H1 (cell line): ENCODE measurements at regions not wholly inside any gene's neighbourhood (a gene's known extent, or its start where the extent isn't known, plus 50 kb on each side); places are given as distances from the start of the nearest gene placed in this dataset.
A peak's percentile ranks its signal among the peaks of the same experiment; 100 is the strongest.

Source experiments
- CTCF ChIA-PET: fragments of 300-600 bp; sonication (Branson Sonifier 250); formaldehyde crosslinking; loops from one replicate; lab custom pipeline; 2021; ENCODE audit not compliant: partially characterized antibody; lab: Charles Lee
- POLR2A ChIA-PET: fragments of 300-600 bp; sonication (Branson Sonifier 250); formaldehyde crosslinking; loops from one replicate; lab custom pipeline; 2021; ENCODE audit warnings: inconsistent platforms; ENCODE audit not compliant: partially characterized antibody; lab: Charles Lee
- DNase-seq, 2 experiments: peaks; one replicate each; pipeline versions ENCODE4 v3.0.0 to v3.0.0-alpha.2; 2010 to 2022; ENCODE audit warnings: low spot score in 2 of 2, low read depth in 1 of 2, mixed read lengths in 1 of 2
- FAIRE-seq: peaks from 2 replicates; lab custom pipeline; 2011; peaks lifted over from hg19 to GRCh38; lab: Jason Lieb, UNC
- H2AFZ ChIP-seq: 2 replicates; pipeline ENCODE4 v1.8.1; 2012; ENCODE audit warnings: low read length, inconsistent platforms
- H2AK5ac ChIP-seq: 2 replicates; pipeline ENCODE4 v1.6.1; 2013; ENCODE audit warnings: low read depth, low read length
- H2BK120ac ChIP-seq: replicated peaks from 2 replicates; pipeline ENCODE3; 2013; ENCODE audit warnings: low read depth, low read length, inconsistent platforms
- H2BK12ac ChIP-seq: 2 replicates; pipeline ENCODE4 v1.6.1; 2013; ENCODE audit warnings: low read depth, low read length
- H2BK15ac ChIP-seq: 2 replicates; pipeline ENCODE4 v1.6.1; 2013; ENCODE audit warnings: low read length
- H2BK20ac ChIP-seq: 2 replicates; pipeline ENCODE4 v1.6.1; 2013; ENCODE audit warnings: low read length
- H2BK5ac ChIP-seq: 2 replicates; pipeline ENCODE4 v1.6.1; 2013; ENCODE audit warnings: low read depth, low read length
- H3K14ac ChIP-seq: 2 replicates; pipeline ENCODE4 v1.6.1; 2013; ENCODE audit warnings: inconsistent platforms; ENCODE audit not compliant: insufficient read length
- H3K18ac ChIP-seq: 2 replicates; pipeline ENCODE4 v1.6.1; 2013; ENCODE audit warnings: low read length; ENCODE audit errors: extremely low read depth
- H3K23ac ChIP-seq: 2 replicates; pipeline ENCODE4 v1.6.1; 2013; ENCODE audit warnings: inconsistent platforms; ENCODE audit not compliant: insufficient read length
- H3K23me2 ChIP-seq: 2 replicates; pipeline ENCODE4 v1.6.1; 2013; ENCODE audit warnings: low read depth, low read length
- H3K27ac ChIP-seq: 2 replicates; pipeline ENCODE4 v1.6.1; 2011; ENCODE audit warnings: low read depth, low read length, inconsistent platforms
- H3K27me3 ChIP-seq, 4 experiments: replicated peaks in 1 of 4; 1 replicate in 1 of 4; 2 replicates in 3 of 4; pipeline versions ENCODE4 v1.6.1 to v1.8.1; 2011 to 2013; ENCODE audit warnings: low read length in 3 of 4, mild to moderate bottlenecking in 3 of 4, inconsistent platforms in 2 of 4, mixed read lengths in 2 of 4, moderate library complexity in 1 of 4; ENCODE audit not compliant: control insufficient read depth in 3 of 4, insufficient read depth in 3 of 4; ENCODE audit errors: extremely low read depth in 1 of 4
- H3K36me3 ChIP-seq, 4 experiments: 2 replicates each; pipeline versions ENCODE4 v1.6.1 to v1.8.1; 2011 to 2013; ENCODE audit warnings: mild to moderate bottlenecking in 4 of 4, low read length in 3 of 4, moderate library complexity in 2 of 4, control low read depth in 1 of 4, inconsistent platforms in 1 of 4; ENCODE audit not compliant: insufficient read depth in 4 of 4, control insufficient read depth in 2 of 4
- H3K4ac ChIP-seq: replicated peaks from 2 replicates; pipeline ENCODE3; 2013; ENCODE audit warnings: low read length, low read depth, mixed read lengths, inconsistent platforms; ENCODE audit not compliant: insufficient read length
- H3K4me1 ChIP-seq, 4 experiments: replicated peaks in 1 of 4; 1 replicate in 1 of 4; 2 replicates in 3 of 4; pipeline versions ENCODE4 v1.6.1 to v1.8.1; 2011 to 2013; ENCODE audit warnings: low read length in 3 of 4, inconsistent platforms in 2 of 4, mixed read lengths in 1 of 4; ENCODE audit not compliant: insufficient read depth in 4 of 4, control insufficient read depth in 3 of 4
- H3K4me2 ChIP-seq, 2 experiments: 2 replicates each; pipeline versions ENCODE4 v1.6.1 to v1.8.1; 2011 to 2013; ENCODE audit warnings: low read depth in 2 of 2, low read length in 2 of 2, control low read depth in 1 of 2, inconsistent platforms in 1 of 2, mild to moderate bottlenecking in 1 of 2; ENCODE audit not compliant: insufficient read depth in 1 of 2
- H3K4me3 ChIP-seq, 4 experiments: fragments of 200-600, 300-600 bp in 1 of 4; sonication (generic), shearing (Covaris generic), sonication (Bioruptor Twin) in 1 of 4; 2 replicates each; pipeline versions ENCODE4 v1.5.1 to v1.8.1; 2011 to 2016; ENCODE audit warnings: low read length in 4 of 4, low read depth in 3 of 4, control low read depth in 2 of 4, inconsistent platforms in 2 of 4, mild to moderate bottlenecking in 2 of 4, mixed read lengths in 1 of 4, moderate library complexity in 1 of 4; ENCODE audit not compliant: insufficient read depth in 2 of 4; ENCODE audit errors: extremely low read depth in 1 of 4
- H3K56ac ChIP-seq: replicated peaks from 2 replicates; pipeline ENCODE3; 2013; ENCODE audit warnings: low read depth, mild to moderate bottlenecking, mixed read lengths, low read length, inconsistent platforms; ENCODE audit not compliant: insufficient read length
- H3K79me1 ChIP-seq: 2 replicates; pipeline ENCODE4 v1.6.1; 2013; ENCODE audit warnings: low read depth, low read length, control low read depth
- H3K79me2 ChIP-seq, 2 experiments: 2 replicates each; pipeline versions ENCODE4 v1.6.1 to v1.8.1; 2012 to 2013; ENCODE audit warnings: low read length in 2 of 2, mild to moderate bottlenecking in 2 of 2, inconsistent platforms in 1 of 2; ENCODE audit not compliant: insufficient read depth in 2 of 2, control insufficient read depth in 1 of 2
- H3K9ac ChIP-seq, 4 experiments: replicated peaks in 1 of 4; 1 replicate in 1 of 4; 2 replicates in 3 of 4; pipeline versions ENCODE4 v1.6.1 to v1.8.1; 2011 to 2013; ENCODE audit warnings: low read depth in 3 of 4, low read length in 3 of 4, control low read depth in 2 of 4, mild to moderate bottlenecking in 2 of 4, moderate library complexity in 2 of 4, inconsistent platforms in 1 of 4; ENCODE audit errors: extremely low read depth in 1 of 4
- H3K9me3 ChIP-seq, 2 experiments: 2 replicates each; pipeline versions ENCODE4 v1.6.1 to v1.8.1; 2012 to 2013; ENCODE audit warnings: mild to moderate bottlenecking in 2 of 2, moderate library complexity in 2 of 2, control low read depth in 1 of 2, inconsistent platforms in 1 of 2, low read depth in 1 of 2, low read length in 1 of 2, mixed read lengths in 1 of 2; ENCODE audit not compliant: insufficient read depth in 2 of 2
- H4K20me1 ChIP-seq, 2 experiments: replicated peaks in 1 of 2; 2 replicates each; pipeline versions ENCODE3 to v1.8.1; 2011 to 2013; ENCODE audit warnings: inconsistent platforms in 2 of 2, low read length in 2 of 2, mild to moderate bottlenecking in 1 of 2; ENCODE audit not compliant: insufficient read depth in 2 of 2, control insufficient read depth in 1 of 2
- H4K5ac ChIP-seq: 2 replicates; pipeline ENCODE4 v1.6.1; 2013; ENCODE audit warnings: low read length, low read depth, mixed read lengths, inconsistent platforms; ENCODE audit not compliant: insufficient read length
- H4K8ac ChIP-seq: 2 replicates; pipeline ENCODE4 v1.8.0; 2013; ENCODE audit warnings: mild to moderate bottlenecking, moderate library complexity, low read length, inconsistent platforms; ENCODE audit not compliant: insufficient read depth; ENCODE audit errors: extremely low read depth
- H4K91ac ChIP-seq: replicated peaks from 2 replicates; pipeline ENCODE3; 2013; ENCODE audit warnings: low read length, mixed read lengths, inconsistent platforms; ENCODE audit not compliant: insufficient read length
- CREB1 ChIP-seq: IDR thresholded peaks from 2 replicates; pipeline ENCODE4 v1.6.1; 2012; ENCODE audit warnings: inconsistent platforms
- GTF2F1 ChIP-seq: IDR thresholded peaks from 2 replicates; pipeline ENCODE4 v1.6.1; 2012; ENCODE audit warnings: low read depth, low read length, improper control_type of control experiment, borderline replicate concordance
- POLR2AphosphoS5 ChIP-seq: IDR thresholded peaks from 2 replicates; pipeline ENCODE4 v1.6.1; 2011; ENCODE audit warnings: low read depth, low read length
- RBBP5 ChIP-seq: IDR thresholded peaks from 2 replicates; pipeline ENCODE4 v1.7.1; 2012; ENCODE audit warnings: low read depth, mild to moderate bottlenecking, inconsistent platforms, low read length, moderate library complexity, borderline replicate concordance
- TCF12 ChIP-seq: IDR thresholded peaks from 2 replicates; pipeline ENCODE4 v1.6.1; 2011; ENCODE audit warnings: low read depth, mild to moderate bottlenecking, low read length
- WGBS, 2 experiments: shearing (Covaris generic) in 1 of 2; methylation state at CpG; one replicate each; pipeline versions ENCODE4 v1.1.6 to v1.1.7; 2013 to 2015; ENCODE audit warnings: low lambda C conversion rate in 2 of 2, mixed read lengths in 2 of 2, inconsistent platforms in 1 of 2, low coverage in 1 of 2, missing lambda C conversion rate in 1 of 2; ENCODE audit not compliant: insufficient replicate concordance in 2 of 2, insufficient coverage in 1 of 2, insufficient read length in 1 of 2; ENCODE audit errors: extremely low coverage in 1 of 2, missing lambda C conversion rate in 1 of 2; 5-methylcytosine and 5-hydroxymethylcytosine counted together
- TF ChIP-seq, protein P1 (sequence below): IDR thresholded peaks from 2 replicates; pipeline ENCODE4 v1.6.1; 2012; ENCODE audit warnings: low read length, inconsistent platforms

GRCh38 chr10:2575460-2575859 is 491.9 kb upstream of the PFKP start:
- Histone ChIP-seq H2BK120ac (no peak overlapping the region), H3K27me3 (no peaks in the 10 kb centered on the region), H2BK12ac (no peak overlapping the region), H4K8ac (no peak overlapping the region), H3K18ac (no peak overlapping the region; the same call in 1 of the 2 replicates), H3K36me3 (no peaks in the 10 kb centered on the region), H3K27ac (no peak overlapping the region), H3K4me3 (peak overlapping the region in 1 of 4 experiments; percentile 1; a peak in 1 of 8 replicates), H4K91ac (no peak overlapping the region), H3K79me1 (no peaks in the 10 kb centered on the region), H3K9ac (no peak overlapping the region), H3K4me2 (peak overlapping the region; percentile 19 to 22; a peak in 2 of 4 replicates), H2AFZ (no peak overlapping the region), H3K23ac (no peak overlapping the region), H2AK5ac (no peak overlapping the region), H2BK20ac (no peak overlapping the region), H3K4ac (no peak overlapping the region), H4K5ac (no peak overlapping the region), H2BK15ac (no peak overlapping the region), H3K79me2 (no peaks in the 10 kb centered on the region), H4K20me1 (no peaks in the 10 kb centered on the region), H3K23me2 (no peaks in the 10 kb centered on the region), H3K4me1 (peaks cover 0 to 12% (median 8%) of the 10 kb centered on the region in 4 experiments; a peak in 5 of 7 replicates), H3K9me3 (no peaks in the 10 kb centered on the region; a peak in 1 of 4 replicates), H2BK5ac (no peak overlapping the region), H3K56ac (no peak overlapping the region), H3K14ac (no peak overlapping the region)
- DNase-seq = peak in 1 of 2 experiments; percentile 3
- FAIRE-seq = no peak
- ChIA-PET CTCF (interaction anchor here (0.9 to 2.0 kb wide), 3 partner anchors 9 to 44 kb away, joined by 3 to 7 read pairs (median 3); no protein-coding TSS in a partner anchor), POLR2A (no interaction called here)
- WGBS, 2 experiments = 11% methylated on average over 6 of the region's 6 CpGs; no CpG with 5 or more reads in 1 of the 2 experiments
- TF ChIP-seq GTF2F1 (no peak), CREB1 (no peak), RBBP5 (no peak), POLR2AphosphoS5 (no peak), TCF12 (no peak)
- TF ChIP-seq, protein P1, sequence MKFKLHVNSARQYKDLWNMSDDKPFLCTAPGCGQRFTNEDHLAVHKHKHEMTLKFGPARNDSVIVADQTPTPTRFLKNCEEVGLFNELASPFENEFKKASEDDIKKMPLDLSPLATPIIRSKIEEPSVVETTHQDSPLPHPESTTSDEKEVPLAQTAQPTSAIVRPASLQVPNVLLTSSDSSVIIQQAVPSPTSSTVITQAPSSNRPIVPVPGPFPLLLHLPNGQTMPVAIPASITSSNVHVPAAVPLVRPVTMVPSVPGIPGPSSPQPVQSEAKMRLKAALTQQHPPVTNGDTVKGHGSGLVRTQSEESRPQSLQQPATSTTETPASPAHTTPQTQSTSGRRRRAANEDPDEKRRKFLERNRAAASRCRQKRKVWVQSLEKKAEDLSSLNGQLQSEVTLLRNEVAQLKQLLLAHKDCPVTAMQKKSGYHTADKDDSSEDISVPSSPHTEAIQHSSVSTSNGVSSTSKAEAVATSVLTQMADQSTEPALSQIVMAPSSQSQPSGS = no peak
